Neural cell (in vitro differentiated cells): ENCODE measurements at regions not wholly inside any gene's neighbourhood (a gene's known extent, or its start where the extent isn't known, plus 50 kb on each side); places are given as distances from the start of the nearest gene placed in this dataset.

Experiments used
- H2AFZ ChIP-seq: fragments of 200-600, 300-800 bp; sonication (generic), shearing (Covaris generic); 2 replicates; pipeline ENCODE4 v1.6.0; 2014; ENCODE audit warnings: low read depth, mild to moderate bottlenecking, antibody characterized with exemption, low read length, moderate library complexity
- H3F3A ChIP-seq: fragments of 200-600 bp; shearing (Covaris generic); 2 replicates; pipeline ENCODE4 v1.6.1; 2016; ENCODE audit warnings: mild to moderate bottlenecking, moderate library complexity, mixed read lengths, antibody characterized with exemption, low read length; ENCODE audit not compliant: insufficient read depth, poor library complexity, severe bottlenecking
- H3K27ac ChIP-seq: fragments of 200-600, 300-800 bp; sonication (generic), shearing (Covaris generic); 2 replicates; pipeline ENCODE4 v1.5.1; 2014; ENCODE audit warnings: mild to moderate bottlenecking, low read length, moderate library complexity
- H3K27me3 ChIP-seq: fragments of 300-800, 200-600 bp; sonication (generic), shearing (Covaris generic); 2 replicates; pipeline ENCODE4 v1.6.0; 2014; ENCODE audit warnings: mild to moderate bottlenecking, low read depth, low read length, moderate library complexity; ENCODE audit not compliant: insufficient read depth
- H3K36me3 ChIP-seq: fragments of 300-800, 200-600 bp; sonication (generic), shearing (Covaris generic); 2 replicates; pipeline ENCODE4 v1.5.1; 2014; ENCODE audit warnings: mild to moderate bottlenecking, antibody characterized with exemption, low read length, moderate library complexity; ENCODE audit not compliant: insufficient read depth
- H3K4me2 ChIP-seq: fragments of 300-800, 200-600 bp; sonication (generic), shearing (Covaris generic); 2 replicates; pipeline ENCODE4 v1.6.0; 2014; ENCODE audit warnings: mild to moderate bottlenecking, low read length
- H3K4me3 ChIP-seq: fragments of 300-800, 200-600 bp; sonication (generic), shearing (Covaris generic); 2 replicates; pipeline ENCODE4 v1.5.1; 2014; ENCODE audit warnings: mild to moderate bottlenecking, low read length, moderate library complexity
- H3K79me2 ChIP-seq: fragments of 200-600 bp; shearing (Covaris generic); replicated peaks from 2 replicates; pipeline ENCODE4 v1.6.0; 2014; ENCODE audit warnings: mild to moderate bottlenecking, low read length, moderate library complexity; ENCODE audit not compliant: insufficient read depth
- H3K9ac ChIP-seq: fragments of 300-800, 200-600 bp; sonication (generic), shearing (Covaris generic); 2 replicates; pipeline ENCODE4 v1.6.1; 2016; ENCODE audit warnings: mild to moderate bottlenecking, low read length, mixed read lengths
- H3K9me2 ChIP-seq: fragments of 200-600 bp; shearing (Covaris generic); 2 replicates; pipeline ENCODE4 v1.6.1; 2016; ENCODE audit warnings: mild to moderate bottlenecking, low read length, mixed read lengths; ENCODE audit not compliant: insufficient read depth
- H3K9me3 ChIP-seq: fragments of 200-600, 300-800 bp; sonication (generic), shearing (Covaris generic); 2 replicates; pipeline ENCODE4 v1.6.1; 2016; ENCODE audit warnings: mild to moderate bottlenecking, mixed run types, low read length, moderate library complexity, mixed read lengths
- H4K20me1 ChIP-seq: fragments of 200-600 bp; shearing (Covaris generic); 2 replicates; pipeline ENCODE4 v1.6.1; 2016; ENCODE audit warnings: mild to moderate bottlenecking, mixed run types; ENCODE audit not compliant: insufficient read depth
- EP300 ChIP-seq: fragments of 450-650 bp; conservative IDR thresholded peaks from 2 replicates; pipeline ENCODE4 v1.6.1; 2014; ENCODE audit warnings: antibody characterized with exemption, mild to moderate bottlenecking, moderate library complexity; ENCODE audit not compliant: poor library complexity, severe bottlenecking
- EZH2 ChIP-seq: fragments of 200-600, 300-800 bp; shearing (Covaris generic), sonication (generic); IDR thresholded peaks from 2 replicates; pipeline ENCODE4 v1.6.1; 2014; ENCODE audit warnings: antibody characterized with exemption, low read length, borderline replicate concordance, mild to moderate bottlenecking; ENCODE audit not compliant: insufficient read depth, poor library complexity, severe bottlenecking
- MXI1 ChIP-seq: fragments of 450-650 bp; conservative IDR thresholded peaks from 2 replicates; pipeline ENCODE4 v1.6.1; 2014; ENCODE audit warnings: antibody characterized with exemption, mild to moderate bottlenecking; ENCODE audit not compliant: poor library complexity, severe bottlenecking
- POLR2AphosphoS5 ChIP-seq: IDR thresholded peaks from 2 replicates; pipeline ENCODE4 v1.6.1; 2012
- RAD21 ChIP-seq: fragments of 450-650 bp; conservative IDR thresholded peaks from 2 replicates; pipeline ENCODE4 v1.6.1; 2014; ENCODE audit warnings: antibody characterized with exemption, mild to moderate bottlenecking, moderate library complexity
- SMC3 ChIP-seq: fragments of 450-650 bp; conservative IDR thresholded peaks from 2 replicates; pipeline ENCODE4 v1.6.1; 2014; ENCODE audit warnings: antibody characterized with exemption, mild to moderate bottlenecking, moderate library complexity; ENCODE audit not compliant: poor library complexity
- TAF1 ChIP-seq: IDR thresholded peaks from 2 replicates; pipeline ENCODE4 v1.6.1; 2012; ENCODE audit warnings: low read depth
- TF ChIP-seq, protein P1 (sequence below): IDR thresholded peaks from 2 replicates; pipeline ENCODE4 v1.6.1; 2012; ENCODE audit warnings: borderline replicate concordance
- TF ChIP-seq, protein P2 (sequence below): fragments of 450-650 bp; IDR thresholded peaks from 2 replicates; pipeline ENCODE4 v1.5.1; 2014; ENCODE audit warnings: antibody characterized with exemption, mild to moderate bottlenecking, moderate library complexity; ENCODE audit not compliant: poor library complexity, severe bottlenecking

DNA sequence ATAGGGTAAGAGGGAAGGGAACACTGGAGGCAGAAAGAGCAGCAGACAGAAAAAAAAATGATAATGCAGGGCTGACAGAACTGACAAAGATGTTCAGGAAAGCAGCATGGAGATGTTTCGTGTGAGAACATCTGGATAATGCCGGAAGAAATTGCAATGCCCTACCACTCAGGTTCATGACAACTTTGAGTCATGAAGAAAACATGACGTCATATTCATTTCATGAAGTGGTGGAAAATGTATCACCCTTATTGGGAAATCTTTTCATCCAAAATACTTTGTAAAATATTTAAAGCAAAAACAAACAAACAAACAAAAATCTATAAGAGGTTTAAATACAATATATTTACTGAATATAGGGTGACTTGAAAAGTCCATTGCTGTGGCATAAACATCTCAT is 305.4 kb upstream of the IGF1R start:
- Histone ChIP-seq H3K9me2 (no peaks in the 10 kb centered on the region), H3K4me3 (no peak overlapping the region), H2AFZ (no peak overlapping the region), H3K79me2 (no peaks in the 10 kb centered on the region), H3F3A (no peaks in the 10 kb centered on the region), H3K27me3 (no peaks in the 10 kb centered on the region), H3K9me3 (no peaks in the 10 kb centered on the region), H4K20me1 (no peaks in the 10 kb centered on the region), H3K4me2 (no peak overlapping the region), H3K27ac (no peak overlapping the region), H3K36me3 (no peaks in the 10 kb centered on the region), H3K9ac (no peak overlapping the region)
- TF ChIP-seq, protein P1, sequence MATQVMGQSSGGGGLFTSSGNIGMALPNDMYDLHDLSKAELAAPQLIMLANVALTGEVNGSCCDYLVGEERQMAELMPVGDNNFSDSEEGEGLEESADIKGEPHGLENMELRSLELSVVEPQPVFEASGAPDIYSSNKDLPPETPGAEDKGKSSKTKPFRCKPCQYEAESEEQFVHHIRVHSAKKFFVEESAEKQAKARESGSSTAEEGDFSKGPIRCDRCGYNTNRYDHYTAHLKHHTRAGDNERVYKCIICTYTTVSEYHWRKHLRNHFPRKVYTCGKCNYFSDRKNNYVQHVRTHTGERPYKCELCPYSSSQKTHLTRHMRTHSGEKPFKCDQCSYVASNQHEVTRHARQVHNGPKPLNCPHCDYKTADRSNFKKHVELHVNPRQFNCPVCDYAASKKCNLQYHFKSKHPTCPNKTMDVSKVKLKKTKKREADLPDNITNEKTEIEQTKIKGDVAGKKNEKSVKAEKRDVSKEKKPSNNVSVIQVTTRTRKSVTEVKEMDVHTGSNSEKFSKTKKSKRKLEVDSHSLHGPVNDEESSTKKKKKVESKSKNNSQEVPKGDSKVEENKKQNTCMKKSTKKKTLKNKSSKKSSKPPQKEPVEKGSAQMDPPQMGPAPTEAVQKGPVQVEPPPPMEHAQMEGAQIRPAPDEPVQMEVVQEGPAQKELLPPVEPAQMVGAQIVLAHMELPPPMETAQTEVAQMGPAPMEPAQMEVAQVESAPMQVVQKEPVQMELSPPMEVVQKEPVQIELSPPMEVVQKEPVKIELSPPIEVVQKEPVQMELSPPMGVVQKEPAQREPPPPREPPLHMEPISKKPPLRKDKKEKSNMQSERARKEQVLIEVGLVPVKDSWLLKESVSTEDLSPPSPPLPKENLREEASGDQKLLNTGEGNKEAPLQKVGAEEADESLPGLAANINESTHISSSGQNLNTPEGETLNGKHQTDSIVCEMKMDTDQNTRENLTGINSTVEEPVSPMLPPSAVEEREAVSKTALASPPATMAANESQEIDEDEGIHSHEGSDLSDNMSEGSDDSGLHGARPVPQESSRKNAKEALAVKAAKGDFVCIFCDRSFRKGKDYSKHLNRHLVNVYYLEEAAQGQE = no peak
- TF ChIP-seq RAD21 (no peak), EZH2 (no peak), SMC3 (no peak), TAF1 (no peak), EP300 (no peak), MXI1 (no peak), POLR2AphosphoS5 (no peak)
- TF ChIP-seq, protein P2, sequence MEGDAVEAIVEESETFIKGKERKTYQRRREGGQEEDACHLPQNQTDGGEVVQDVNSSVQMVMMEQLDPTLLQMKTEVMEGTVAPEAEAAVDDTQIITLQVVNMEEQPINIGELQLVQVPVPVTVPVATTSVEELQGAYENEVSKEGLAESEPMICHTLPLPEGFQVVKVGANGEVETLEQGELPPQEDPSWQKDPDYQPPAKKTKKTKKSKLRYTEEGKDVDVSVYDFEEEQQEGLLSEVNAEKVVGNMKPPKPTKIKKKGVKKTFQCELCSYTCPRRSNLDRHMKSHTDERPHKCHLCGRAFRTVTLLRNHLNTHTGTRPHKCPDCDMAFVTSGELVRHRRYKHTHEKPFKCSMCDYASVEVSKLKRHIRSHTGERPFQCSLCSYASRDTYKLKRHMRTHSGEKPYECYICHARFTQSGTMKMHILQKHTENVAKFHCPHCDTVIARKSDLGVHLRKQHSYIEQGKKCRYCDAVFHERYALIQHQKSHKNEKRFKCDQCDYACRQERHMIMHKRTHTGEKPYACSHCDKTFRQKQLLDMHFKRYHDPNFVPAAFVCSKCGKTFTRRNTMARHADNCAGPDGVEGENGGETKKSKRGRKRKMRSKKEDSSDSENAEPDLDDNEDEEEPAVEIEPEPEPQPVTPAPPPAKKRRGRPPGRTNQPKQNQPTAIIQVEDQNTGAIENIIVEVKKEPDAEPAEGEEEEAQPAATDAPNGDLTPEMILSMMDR = no peak

- Histone ChIP-seq H3K27me3 (no peaks in the 10 kb centered on the region), H3K36me3 (no peaks in the 10 kb centered on the region), H2AFZ (no peak overlapping the region), H4K20me1 (no peaks in the 10 kb centered on the region), H3K79me2 (no peaks in the 10 kb centered on the region), H3K9me3 (no peaks in the 10 kb centered on the region), H3K4me3 (no peak overlapping the region), H3K27ac (no peak overlapping the region), H3K9me2 (no peaks in the 10 kb centered on the region), H3F3A (no peaks in the 10 kb centered on the region), H3K4me2 (no peak overlapping the region), H3K9ac (no peak overlapping the region)
- TF ChIP-seq POLR2AphosphoS5 (no peak), EP300 (no peak)
- TF ChIP-seq, protein P1 = no peak
These were observed 303.7 kb upstream of the IGF1R start for GRCh38 chr15:98344591-98344990.
